ENCODE measurements at regions not wholly inside any gene's neighbourhood (a gene's known extent, or its start where the extent isn't known, plus 50 kb on each side); places are given as distances from the start of the nearest gene placed in this dataset.

- FAIRE-seq (no peak), DNase-seq (ENCODE audit: low read depth, low spot score) (no peak)
- Histone ChIP-seq H3K9me1 (replicated peaks; ENCODE audit: control insufficient read depth, extremely low read depth, insufficient read depth, low read length) (no peaks in the 10 kb centered on the region), H3K4me1 (ENCODE audit: control insufficient read depth, extremely low read depth, insufficient read depth, low read length) (no peaks in the 10 kb centered on the region), H3K79me2 (ENCODE audit: control insufficient read depth, insufficient read depth, low read length) (no peaks in the 10 kb centered on the region), H3K27me3 (ENCODE audit: control insufficient read depth in 2 of 2, insufficient read depth in 2 of 2, low read length in 2 of 2) (no peaks in the 10 kb centered on the region), H2AFZ (ENCODE audit: low read depth, low read length) (no peak overlapping the region), H3K4me3 (replicated peaks in 1 of 3; ENCODE audit: insufficient read depth in 1 of 3, low read depth in 1 of 3, low read length in 3 of 3) (no peak overlapping the region), H3K9ac (replicated peaks; ENCODE audit: extremely low read depth, insufficient read depth, low read length) (no peak overlapping the region), H3K36me3 (ENCODE audit: control insufficient read depth in 2 of 2, extremely low read depth in 1 of 2, insufficient read depth in 2 of 2, low read length in 2 of 2) (no peaks in the 10 kb centered on the region), H3K27ac (ENCODE audit: insufficient read depth, low read depth, low read length) (no peak overlapping the region), H3K4me2 (ENCODE audit: insufficient read depth, low read length) (no peak overlapping the region), H3K9me3 (replicated peaks; ENCODE audit: control insufficient read depth, insufficient read depth, low read length) (no peaks in the 10 kb centered on the region), H4K20me1 (replicated peaks; ENCODE audit: control insufficient read depth, extremely low read depth, insufficient read depth, low read length) (no peaks in the 10 kb centered on the region)
- no TSS peak for BruUV-seq (replicated peaks)
- TF ChIP-seq CTCF (IDR thresholded peaks at IDR 0.05; ENCODE audit: extremely low read depth in 1 of 2, insufficient read depth in 1 of 2, low read depth in 1 of 2, low read length in 2 of 2): no peak
- no peak for TF ChIP-seq JUN (IDR thresholded peaks at IDR 0.05; ENCODE audit: borderline replicate concordance, insufficient read depth, insufficient read length, low read depth)
- TF ChIP-seq MAX (IDR thresholded peaks at IDR 0.05; ENCODE audit: insufficient read depth, insufficient read length): no peak
- TF ChIP-seq POLR2AphosphoS5 (IDR thresholded peaks at IDR 0.05; ENCODE audit: insufficient read depth, low read depth, low read length): no peak
- TF ChIP-seq EZH2 (IDR thresholded peaks at IDR 0.05; ENCODE audit: borderline replicate concordance, low read depth, low read length, severe bottlenecking): no peak
- TF ChIP-seq POLR2A (IDR thresholded peaks at IDR 0.05; ENCODE audit: low read depth, low read length): no peak
- TF ChIP-seq MYC (IDR thresholded peaks at IDR 0.05; ENCODE audit: low read depth, low read length): no peak
- TF ChIP-seq FOS (IDR thresholded peaks at IDR 0.05; ENCODE audit: borderline replicate concordance, insufficient read depth, low read length): no peak
- TF ChIP-seq GATA2 (IDR thresholded peaks at IDR 0.05; ENCODE audit: insufficient read depth, insufficient read length, low read depth, low read length): no peak
- POLR2A ChIA-PET: no interaction called here
- CTCF ChIA-PET: interaction anchor here (1.5 to 3.8 kb wide), 7 partner anchors 13 to 955 kb away, joined by 3 to 196 read pairs (median 10); no protein-coding TSS in a partner anchor
- dilution Hi-C loops (cut with MboI; ENCODE audit: extremely low pct_ligation_motif_present, low sequenced_read_pairs): no loop called here
- intact Hi-C loops (cut with micrococcal nuclease): loop anchor here (5.0 to 10.0 kb wide), 2 partner anchors 261 to 478 kb away; no protein-coding TSS in a partner anchor
These were observed 97.9 kb upstream of the IKZF1 start for GRCh38 chr7:50206453-50207250.

Measured in endothelial cell of umbilical vein (primary cell).